Ovary (tissue), 3 donors: ENCODE measurements at regions not wholly inside any gene's neighbourhood (a gene's known extent, or its start where the extent isn't known, plus 50 kb on each side); places are given as distances from the start of the nearest gene placed in this dataset.
"Not testable (repeated sequence)": the region's sequence is repeated elsewhere in the genome, so short reads cannot be mapped to it uniquely, and the experiment has no call there.

Experiments
- POLR2A ChIP-seq: fragments of 450-650 bp; IDR thresholded peaks from one replicate; pipeline ENCODE4 v1.6.1; 2017; ENCODE audit warnings: antibody characterized with exemption, mild to moderate bottlenecking, moderate library complexity
- TF ChIP-seq, protein P1 (sequence below), 3 donors: fragments of 450-650 bp in 2 of 3; fragments of 200-600 bp in 1 of 3; IDR thresholded peaks; one replicate each; pipeline versions ENCODE4 v1.5.1 to v1.8.0; 2016 to 2022; ENCODE audit warnings: antibody characterized with exemption in 3 of 3, mild to moderate bottlenecking in 1 of 3
- donor health status: DM: no; HTN: no; CAD: no.

DNA sequence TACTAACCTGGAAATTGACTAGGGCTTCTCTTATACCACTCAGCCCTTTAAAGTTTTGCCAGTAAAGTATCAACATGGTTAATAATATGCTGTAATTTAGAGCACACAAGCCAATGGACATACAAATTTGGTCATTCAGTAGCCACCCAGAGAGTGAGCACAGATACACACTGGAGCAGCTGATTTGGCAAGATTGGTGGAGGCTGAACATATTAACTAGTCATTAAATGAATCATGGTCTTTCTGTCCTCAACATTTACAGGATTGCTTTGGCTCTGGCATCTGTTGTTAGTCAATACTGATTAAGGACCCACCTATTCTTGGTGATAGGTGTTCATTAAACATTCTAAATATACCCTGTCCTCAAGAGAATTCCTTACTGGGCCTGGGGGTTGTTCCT is 130.6 kb downstream of the SRGAP2 start:
- TF ChIP-seq, protein P1, sequence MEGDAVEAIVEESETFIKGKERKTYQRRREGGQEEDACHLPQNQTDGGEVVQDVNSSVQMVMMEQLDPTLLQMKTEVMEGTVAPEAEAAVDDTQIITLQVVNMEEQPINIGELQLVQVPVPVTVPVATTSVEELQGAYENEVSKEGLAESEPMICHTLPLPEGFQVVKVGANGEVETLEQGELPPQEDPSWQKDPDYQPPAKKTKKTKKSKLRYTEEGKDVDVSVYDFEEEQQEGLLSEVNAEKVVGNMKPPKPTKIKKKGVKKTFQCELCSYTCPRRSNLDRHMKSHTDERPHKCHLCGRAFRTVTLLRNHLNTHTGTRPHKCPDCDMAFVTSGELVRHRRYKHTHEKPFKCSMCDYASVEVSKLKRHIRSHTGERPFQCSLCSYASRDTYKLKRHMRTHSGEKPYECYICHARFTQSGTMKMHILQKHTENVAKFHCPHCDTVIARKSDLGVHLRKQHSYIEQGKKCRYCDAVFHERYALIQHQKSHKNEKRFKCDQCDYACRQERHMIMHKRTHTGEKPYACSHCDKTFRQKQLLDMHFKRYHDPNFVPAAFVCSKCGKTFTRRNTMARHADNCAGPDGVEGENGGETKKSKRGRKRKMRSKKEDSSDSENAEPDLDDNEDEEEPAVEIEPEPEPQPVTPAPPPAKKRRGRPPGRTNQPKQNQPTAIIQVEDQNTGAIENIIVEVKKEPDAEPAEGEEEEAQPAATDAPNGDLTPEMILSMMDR (IDR thresholded peaks at IDR 0.05): not testable (repeated sequence)
- TF ChIP-seq POLR2A: not testable (repeated sequence)
